IMR-90 (cell line): ENCODE measurements at regions not wholly inside any gene's neighbourhood (a gene's known extent, or its start where the extent isn't known, plus 50 kb on each side); places are given as distances from the start of the nearest gene placed in this dataset.

Experiments used
- ATAC-seq: fragments of 200-7000 bp; cut with Tn5 transposase; 2 replicates; pipeline ENCODE4 v1.9.1; 2020; ENCODE audit warnings: low read depth, mild to moderate bottlenecking, moderate library complexity
- BruUV-seq: library from RNA; stranded (reverse); fragments of 400-500 nt; replicated peaks from 2 replicates; lab custom pipeline; 2021; lab: Mats Ljungman, UMichigan
- CTCF ChIA-PET: fragments of 300-600 bp; formaldehyde crosslinking; extraction: SDS; loops from one replicate; lab custom pipeline; 2021; ENCODE audit warnings: antibody characterized with exemption; lab: Yijun Ruan, JAX
- POLR2A ChIA-PET: fragments of 300-600 bp; sonication (Branson Sonifier 250); formaldehyde crosslinking; loops from one replicate; lab custom pipeline; 2022; ENCODE audit warnings: antibody characterized with exemption; ENCODE audit not compliant: unreplicated experiment; lab: Charles Lee
- DNase-seq: peaks from one replicate; pipeline ENCODE4 v3.0.0; 2013
- H2AFZ ChIP-seq: replicated peaks from 2 replicates; pipeline ENCODE3; 2013; ENCODE audit warnings: low read length, mild to moderate bottlenecking; ENCODE audit not compliant: poor library complexity
- H2AK5ac ChIP-seq: 2 replicates; pipeline ENCODE4 v1.6.1; 2013; ENCODE audit warnings: low read depth, low read length, inconsistent platforms
- H2AK9ac ChIP-seq: replicated peaks from 2 replicates; pipeline ENCODE3; 2013; ENCODE audit warnings: mild to moderate bottlenecking, low read depth, low read length, moderate library complexity; ENCODE audit not compliant: poor library complexity
- H2BK120ac ChIP-seq: 2 replicates; pipeline ENCODE4 v1.6.1; 2013; ENCODE audit warnings: low read depth, low read length, inconsistent platforms
- H2BK15ac ChIP-seq: 3 replicates; pipeline ENCODE4 v1.6.1; 2013; ENCODE audit warnings: low read depth, low read length, inconsistent platforms
- H2BK20ac ChIP-seq: 2 replicates; pipeline ENCODE4 v1.6.1; 2013; ENCODE audit warnings: low read depth, mild to moderate bottlenecking, inconsistent platforms, low read length, moderate library complexity
- H2BK5ac ChIP-seq: 2 replicates; pipeline ENCODE4 v1.6.1; 2013; ENCODE audit warnings: mild to moderate bottlenecking, low read depth, low read length, inconsistent platforms; ENCODE audit not compliant: poor library complexity, severe bottlenecking
- H3K14ac ChIP-seq: replicated peaks from 2 replicates; pipeline ENCODE4 v1.6.1; 2013; ENCODE audit warnings: low read depth, low read length, inconsistent platforms
- H3K18ac ChIP-seq: 2 replicates; pipeline ENCODE4 v1.6.1; 2013; ENCODE audit warnings: low read depth, low read length, control low read depth
- H3K23ac ChIP-seq: 2 replicates; pipeline ENCODE4 v1.6.1; 2013; ENCODE audit warnings: low read depth, low read length, inconsistent platforms
- H3K27ac ChIP-seq: 2 replicates; pipeline ENCODE4 v1.5.1; 2013; ENCODE audit warnings: mild to moderate bottlenecking, control low read depth, low read length; ENCODE audit not compliant: insufficient read depth
- H3K27me3 ChIP-seq: 2 replicates; pipeline ENCODE4 v1.6.1; 2013; ENCODE audit warnings: low read length; ENCODE audit not compliant: control insufficient read depth, insufficient read depth
- H3K36me3 ChIP-seq: 2 replicates; pipeline ENCODE4 v1.6.1; 2013; ENCODE audit warnings: low read length, mixed read lengths; ENCODE audit not compliant: control insufficient read depth, insufficient read depth
- H3K4ac ChIP-seq: 2 replicates; pipeline ENCODE4 v1.6.1; 2013; ENCODE audit warnings: low read depth, low read length, inconsistent platforms
- H3K4me1 ChIP-seq: 2 replicates; pipeline ENCODE4 v1.6.1; 2013; ENCODE audit warnings: low read length, mixed read lengths; ENCODE audit not compliant: control insufficient read depth, insufficient read depth
- H3K4me2 ChIP-seq: 2 replicates; pipeline ENCODE4 v1.6.1; 2013; ENCODE audit warnings: low read depth, mild to moderate bottlenecking, control low read depth, low read length, moderate library complexity
- H3K4me3 ChIP-seq: 2 replicates; pipeline ENCODE4 v1.5.1; 2013; ENCODE audit warnings: low read depth, mild to moderate bottlenecking, control low read depth, low read length, moderate library complexity; ENCODE audit not compliant: insufficient read depth
- H3K56ac ChIP-seq: 2 replicates; pipeline ENCODE4 v1.6.1; 2013; ENCODE audit warnings: low read length, inconsistent platforms; ENCODE audit not compliant: insufficient read depth; ENCODE audit errors: extremely low read depth
- H3K79me1 ChIP-seq, 2 experiments: 2 replicates each; pipeline ENCODE4 v1.6.1; 2013; ENCODE audit warnings: low read length in 2 of 2, inconsistent platforms in 1 of 2, low read depth in 1 of 2
- H3K9ac ChIP-seq: 2 replicates; pipeline ENCODE4 v1.6.1; 2013; ENCODE audit warnings: low read depth, low read length, control low read depth
- H3K9me1 ChIP-seq: 2 replicates; pipeline ENCODE4 v1.6.1; 2013; ENCODE audit warnings: low read length, inconsistent platforms; ENCODE audit not compliant: insufficient read depth
- H3K9me3 ChIP-seq: 2 replicates; pipeline ENCODE4 v1.6.1; 2013; ENCODE audit warnings: low read length; ENCODE audit not compliant: control insufficient read depth, insufficient read depth
- H4K20me1 ChIP-seq: 2 replicates; pipeline ENCODE4 v1.6.1; 2013; ENCODE audit warnings: low read length, inconsistent platforms; ENCODE audit not compliant: insufficient read depth
- H4K5ac ChIP-seq: 2 replicates; pipeline ENCODE4 v1.6.1; 2013; ENCODE audit warnings: mild to moderate bottlenecking, low read depth, low read length, control low read depth
- H4K8ac ChIP-seq, 2 experiments: 2 replicates each; pipeline ENCODE4 v1.6.1; 2013; ENCODE audit warnings: low read depth in 2 of 2, low read length in 2 of 2, control low read depth in 1 of 2, inconsistent platforms in 1 of 2
- H4K91ac ChIP-seq: 2 replicates; pipeline ENCODE4 v1.6.1; 2013; ENCODE audit warnings: low read depth, low read length, inconsistent platforms; ENCODE audit not compliant: insufficient read depth
- CTCF ChIP-seq: conservative IDR thresholded peaks from 2 replicates; pipeline ENCODE4 v1.5.1; 2012; ENCODE audit warnings: mild to moderate bottlenecking, low read depth, low read length, improper control_type of control experiment
- FOS ChIP-seq: fragments of 150-350 bp; IDR thresholded peaks from 2 replicates; pipeline ENCODE4 v1.6.1; 2016; ENCODE audit warnings: low read depth, low read length
- MAZ ChIP-seq: IDR thresholded peaks from 2 replicates; pipeline ENCODE4 v1.6.1; 2012; ENCODE audit warnings: low read depth, mild to moderate bottlenecking, low read length, improper control_type of control experiment, moderate library complexity, borderline replicate concordance
- NFE2L2 ChIP-seq: fragments of 150-350 bp; IDR thresholded peaks from 2 replicates; pipeline ENCODE4 v1.6.1; 2016; ENCODE audit warnings: low read depth, mild to moderate bottlenecking, low read length
- RAD21 ChIP-seq: IDR thresholded peaks from 2 replicates; pipeline ENCODE4 v1.6.1; 2012; ENCODE audit warnings: low read length, improper control_type of control experiment
- RFX5 ChIP-seq: IDR thresholded peaks from 2 replicates; pipeline ENCODE4 v1.8.0; 2012; ENCODE audit warnings: low read depth, mild to moderate bottlenecking, low read length, moderate library complexity
- WGBS, 2 experiments: methylation state at CpG; one replicate each; pipeline versions ENCODE4 v1.1.5 to v1.1.7; 2013; ENCODE audit warnings: missing lambda C conversion rate in 2 of 2; ENCODE audit not compliant: insufficient read length in 1 of 2; ENCODE audit errors: extremely low coverage in 2 of 2; 5-methylcytosine and 5-hydroxymethylcytosine counted together
- dilution Hi-C: fragments of 300-500 bp; cut with HindIII; formaldehyde crosslinking; loops from one replicate; pipeline ENCODE4 v1.14.3; 2018; ENCODE audit warnings: low sequenced_read_pairs; ENCODE audit not compliant: unreplicated experiment
- in situ Hi-C: fragments of 300-500 bp; cut with MboI; formaldehyde crosslinking; loops from 3 replicates; pipeline ENCODE4 v1.14.3; 2019; ENCODE audit warnings: low sequenced_read_pairs, inconsistent platforms, mixed read lengths
- intact Hi-C: fragments of 100-400 bp; cut with micrococcal nuclease; formaldehyde crosslinking; loops from 2 replicates; pipeline ENCODE4 v1.10.0; 2022

- Histone ChIP-seq H3K9me1 (no peaks in the 10 kb centered on the region), H3K9ac (no peak overlapping the region), H3K79me1 (no peaks in the 10 kb centered on the region), H3K4ac (no peak overlapping the region), H3K27me3 (no peaks in the 10 kb centered on the region), H2AFZ (no peak overlapping the region), H3K36me3 (no peaks in the 10 kb centered on the region), H3K9me3 (peaks cover 39% of the 10 kb centered on the region), H3K4me2 (no peak overlapping the region), H3K18ac (no peak overlapping the region), H4K20me1 (no peaks in the 10 kb centered on the region), H4K91ac (no peak overlapping the region), H3K4me1 (no peaks in the 10 kb centered on the region), H4K8ac (no peak overlapping the region), H2BK120ac (no peak overlapping the region), H3K4me3 (no peak overlapping the region), H3K23ac (no peak overlapping the region), H2BK5ac (no peak overlapping the region), H2BK20ac (no peak overlapping the region), H2AK5ac (no peak overlapping the region), H3K27ac (no peak overlapping the region), H3K14ac (no peak overlapping the region), H4K5ac (no peak overlapping the region), H2BK15ac (no peak overlapping the region), H3K56ac (no peak overlapping the region), H2AK9ac (no peak overlapping the region)
- no CpG with 5 or more reads among the region's 6 CpGs for WGBS, 2 experiments
- intact Hi-C loops: no loop called here
- dilution Hi-C loops: no loop called here
- no TSS peak for BruUV-seq
- ChIA-PET POLR2A (no interaction called here), CTCF (no interaction called here)
- in situ Hi-C loops: no loop called here
- no peak for ATAC-seq
- no peak for TF ChIP-seq CTCF
- TF ChIP-seq RAD21: no peak
- TF ChIP-seq RFX5: no peak
- TF ChIP-seq NFE2L2: no peak
- no peak for TF ChIP-seq MAZ
- TF ChIP-seq FOS: no peak
- DNase-seq: no peak
These were observed 203.2 kb upstream of the IRX1 start for GRCh38 chr5:3392306-3392939.
